PC-3 (cell line): ENCODE measurements at regions not wholly inside any gene's neighbourhood (a gene's known extent, or its start where the extent isn't known, plus 50 kb on each side); places are given as distances from the start of the nearest gene placed in this dataset.

ENCODE experiments used
- ATAC-seq: fragments of 200-7000 bp; cut with Tn5 transposase; 2 replicates; pipeline ENCODE4 v1.9.1; 2020; ENCODE audit warnings: mild to moderate bottlenecking, moderate library complexity
- BruUV-seq: library from RNA; stranded (reverse); fragments of 400-500 nt; replicated peaks from 2 replicates; lab custom pipeline; 2021; lab: Mats Ljungman, UMichigan
- CTCF ChIA-PET: fragments of 300-600 bp; sonication (Branson Sonifier 250); formaldehyde crosslinking; loops from one replicate; lab custom pipeline; 2022; ENCODE audit warnings: antibody characterized with exemption; lab: Charles Lee
- POLR2A ChIA-PET: fragments of 300-600 bp; sonication (Branson Sonifier 250); formaldehyde crosslinking; loops from one replicate; lab custom pipeline; 2022; ENCODE audit warnings: antibody characterized with exemption; ENCODE audit not compliant: unreplicated experiment; lab: Charles Lee
- DNase-seq: peaks from one replicate; pipeline ENCODE4 v3.0.0-alpha.2; 2015
- H2AFZ ChIP-seq: fragments of 300-600 bp; sonication (generic); 2 replicates; pipeline ENCODE4 v1.6.0; 2016; ENCODE audit warnings: antibody characterized with exemption, low read length
- H3F3A ChIP-seq: fragments of 300-600 bp; sonication (generic); one replicate; pipeline ENCODE4 v1.6.0; 2017; ENCODE audit warnings: antibody characterized with exemption, low read length, control low read depth, mild to moderate bottlenecking; ENCODE audit not compliant: unreplicated experiment
- H3K27ac ChIP-seq: fragments of 300-600 bp; sonication (generic); 2 replicates; pipeline ENCODE4 v1.5.1; 2016; ENCODE audit warnings: mild to moderate bottlenecking, low read length
- H3K27me3 ChIP-seq: fragments of 300-600 bp; sonication (generic); 2 replicates; pipeline ENCODE4 v1.6.1; 2016; ENCODE audit warnings: low read length, mixed read lengths
- H3K36me3 ChIP-seq: fragments of 300-600 bp; sonication (generic); 2 replicates; pipeline ENCODE4 v1.6.1; 2016; ENCODE audit warnings: low read depth, mixed run types, low read length, mixed read lengths
- H3K4me1 ChIP-seq: fragments of 300-600 bp; sonication (generic); 2 replicates; pipeline ENCODE4 v1.5.1; 2016; ENCODE audit warnings: low read length; ENCODE audit not compliant: insufficient read depth
- H3K4me2 ChIP-seq: fragments of 300-600 bp; sonication (generic); 2 replicates; pipeline ENCODE4 v1.6.0; 2016; ENCODE audit warnings: low read length
- H3K4me3 ChIP-seq: fragments of 300-600 bp; sonication (generic); 2 replicates; pipeline ENCODE4 v1.5.1; 2016; ENCODE audit warnings: mild to moderate bottlenecking, low read length, mixed read lengths
- H3K79me2 ChIP-seq: fragments of 300-600 bp; sonication (generic); 2 replicates; pipeline ENCODE4 v1.6.1; 2017; ENCODE audit warnings: low read length, mixed read lengths
- H3K9ac ChIP-seq: fragments of 300-600 bp; sonication (generic); 2 replicates; pipeline ENCODE4 v1.6.0; 2016; ENCODE audit warnings: mild to moderate bottlenecking, low read length
- H3K9me2 ChIP-seq: fragments of 300-600 bp; sonication (generic); replicated peaks from 2 replicates; pipeline ENCODE4 v1.6.1; 2016; ENCODE audit warnings: mixed run types, low read length, mixed read lengths
- H3K9me3 ChIP-seq: fragments of 300-600 bp; sonication (generic); 2 replicates; pipeline ENCODE4 v1.6.1; 2016; ENCODE audit warnings: low read length, mixed read lengths
- H4K20me1 ChIP-seq: fragments of 300-600 bp; sonication (generic); 2 replicates; pipeline ENCODE4 v1.6.1; 2016; ENCODE audit warnings: low read length, mixed read lengths
- EZH2 ChIP-seq: fragments of 300-600 bp; sonication (generic); IDR thresholded peaks from one replicate; pipeline ENCODE4 v1.6.1; 2017; ENCODE audit warnings: antibody characterized with exemption, mild to moderate bottlenecking, low read length; ENCODE audit not compliant: unreplicated experiment
- EZH2phosphoT487 ChIP-seq: fragments of 300-600 bp; sonication (generic); IDR thresholded peaks from 2 replicates; pipeline ENCODE4 v1.6.1; 2018; ENCODE audit warnings: mild to moderate bottlenecking, antibody characterized with exemption, low read length, borderline replicate concordance
- intact Hi-C: fragments of 100-400 bp; cut with micrococcal nuclease; formaldehyde crosslinking; loops from 2 replicates; pipeline ENCODE4 v1.9.0; 2023
- TF ChIP-seq, protein P1 (sequence below): fragments of 300-600 bp; sonication (generic); conservative IDR thresholded peaks from 2 replicates; pipeline ENCODE4 v1.5.1; 2017; ENCODE audit warnings: antibody characterized with exemption, low read depth, mild to moderate bottlenecking, low read length

DNA sequence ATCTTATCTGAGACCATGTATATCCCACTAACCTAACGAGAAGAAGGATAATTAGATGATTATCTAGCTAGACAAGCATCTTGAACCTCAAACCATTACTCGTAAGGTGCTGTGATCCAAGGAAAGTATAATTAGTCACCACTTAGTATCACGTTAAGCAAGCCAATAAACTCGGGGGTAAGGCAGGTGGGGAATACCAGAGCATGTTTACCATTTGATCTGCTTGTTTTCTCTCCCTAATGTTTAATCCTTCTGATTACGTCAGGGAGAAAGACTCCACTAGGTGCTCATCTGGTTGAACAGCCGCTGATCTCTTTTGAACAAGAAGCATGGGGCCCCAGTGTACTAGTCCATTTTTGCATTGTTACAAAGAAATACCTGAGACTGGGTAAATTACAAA lies 69.9 kb upstream of the SLC1A1 start:
- BruUV-seq = no TSS peak
- H2AFZ ChIP-seq = no peak overlapping the region
- peaks cover 9% of the 10 kb centered on the region for H3K4me1 ChIP-seq
- ATAC-seq = peak; percentile 38; the same call in 1 of the 2 replicates
- intact Hi-C loops = no loop called here
- no peaks in the 10 kb centered on the region for H3F3A ChIP-seq
- no peaks in the 10 kb centered on the region for H4K20me1 ChIP-seq
- no peak overlapping the region for H3K4me3 ChIP-seq
- ChIA-PET CTCF (no interaction called here), POLR2A (no interaction called here)
- H3K79me2 ChIP-seq = no peaks in the 10 kb centered on the region
- H3K9me2 ChIP-seq = no peaks in the 10 kb centered on the region
- H3K4me2 ChIP-seq = no peak overlapping the region
- no peak overlapping the region for H3K27ac ChIP-seq
- H3K9ac ChIP-seq = no peak overlapping the region
- DNase-seq = peak; percentile 7
- no peak for TF ChIP-seq EZH2phosphoT487
- TF ChIP-seq, protein P1, sequence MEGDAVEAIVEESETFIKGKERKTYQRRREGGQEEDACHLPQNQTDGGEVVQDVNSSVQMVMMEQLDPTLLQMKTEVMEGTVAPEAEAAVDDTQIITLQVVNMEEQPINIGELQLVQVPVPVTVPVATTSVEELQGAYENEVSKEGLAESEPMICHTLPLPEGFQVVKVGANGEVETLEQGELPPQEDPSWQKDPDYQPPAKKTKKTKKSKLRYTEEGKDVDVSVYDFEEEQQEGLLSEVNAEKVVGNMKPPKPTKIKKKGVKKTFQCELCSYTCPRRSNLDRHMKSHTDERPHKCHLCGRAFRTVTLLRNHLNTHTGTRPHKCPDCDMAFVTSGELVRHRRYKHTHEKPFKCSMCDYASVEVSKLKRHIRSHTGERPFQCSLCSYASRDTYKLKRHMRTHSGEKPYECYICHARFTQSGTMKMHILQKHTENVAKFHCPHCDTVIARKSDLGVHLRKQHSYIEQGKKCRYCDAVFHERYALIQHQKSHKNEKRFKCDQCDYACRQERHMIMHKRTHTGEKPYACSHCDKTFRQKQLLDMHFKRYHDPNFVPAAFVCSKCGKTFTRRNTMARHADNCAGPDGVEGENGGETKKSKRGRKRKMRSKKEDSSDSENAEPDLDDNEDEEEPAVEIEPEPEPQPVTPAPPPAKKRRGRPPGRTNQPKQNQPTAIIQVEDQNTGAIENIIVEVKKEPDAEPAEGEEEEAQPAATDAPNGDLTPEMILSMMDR = no peak
- no peak for TF ChIP-seq EZH2
- H3K27me3 ChIP-seq = no peaks in the 10 kb centered on the region
- no peaks in the 10 kb centered on the region for H3K9me3 ChIP-seq
- H3K36me3 ChIP-seq = no peaks in the 10 kb centered on the region

DNA sequence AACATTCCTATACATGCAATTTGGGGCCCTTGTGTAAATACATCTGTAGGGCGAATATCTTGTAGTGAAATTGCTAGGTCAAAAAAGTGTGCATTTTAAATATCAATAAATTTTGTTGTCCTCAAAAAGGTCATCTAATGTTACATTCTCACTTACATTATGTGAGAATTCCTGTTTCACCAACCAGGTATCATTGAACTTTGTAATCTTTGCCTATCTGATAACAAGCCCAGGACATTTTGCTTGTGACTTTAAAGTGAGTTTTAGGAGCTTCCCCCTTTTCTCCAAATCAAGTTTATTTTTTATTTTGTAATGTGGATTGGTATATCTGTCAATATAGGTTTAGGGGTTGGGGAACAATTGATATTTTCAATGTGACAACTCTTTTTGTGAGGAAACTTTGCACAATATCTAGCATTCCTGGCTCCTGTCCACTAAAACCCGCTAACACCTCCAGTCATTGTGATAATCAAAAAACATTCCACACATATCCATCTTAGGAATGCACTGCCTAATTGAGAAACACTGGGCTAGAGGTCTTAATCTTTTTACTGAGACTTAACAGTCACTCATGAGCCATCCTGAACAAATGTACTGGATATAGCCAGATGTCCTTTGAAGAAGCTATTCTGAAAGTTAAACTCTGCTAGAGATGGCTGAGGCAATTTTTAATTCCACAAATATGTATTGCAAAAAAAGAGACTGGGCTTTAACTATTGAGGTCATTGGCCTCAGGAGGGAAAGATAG lies 72.5 kb upstream of the SLC1A1 start:
- no TSS peak for BruUV-seq
- Histone ChIP-seq H3K36me3 (no peaks in the 10 kb centered on the region), H3K79me2 (no peaks in the 10 kb centered on the region), H4K20me1 (no peaks in the 10 kb centered on the region), H3K4me3 (no peak overlapping the region), H3K4me2 (no peak overlapping the region), H3K9me2 (no peaks in the 10 kb centered on the region), H3K4me1 (peaks cover 9% of the 10 kb centered on the region), H3K27me3 (no peaks in the 10 kb centered on the region), H3K27ac (no peak overlapping the region), H2AFZ (no peak overlapping the region), H3F3A (no peaks in the 10 kb centered on the region), H3K9me3 (no peaks in the 10 kb centered on the region), H3K9ac (no peak overlapping the region)
- intact Hi-C loops = no loop called here
- TF ChIP-seq, protein P1 = no peak
- TF ChIP-seq EZH2phosphoT487 (no peak), EZH2 (no peak)
- POLR2A ChIA-PET = no interaction called here
- DNase-seq (no peak), ATAC-seq (no peak)
- CTCF ChIA-PET = no interaction called here

DNA sequence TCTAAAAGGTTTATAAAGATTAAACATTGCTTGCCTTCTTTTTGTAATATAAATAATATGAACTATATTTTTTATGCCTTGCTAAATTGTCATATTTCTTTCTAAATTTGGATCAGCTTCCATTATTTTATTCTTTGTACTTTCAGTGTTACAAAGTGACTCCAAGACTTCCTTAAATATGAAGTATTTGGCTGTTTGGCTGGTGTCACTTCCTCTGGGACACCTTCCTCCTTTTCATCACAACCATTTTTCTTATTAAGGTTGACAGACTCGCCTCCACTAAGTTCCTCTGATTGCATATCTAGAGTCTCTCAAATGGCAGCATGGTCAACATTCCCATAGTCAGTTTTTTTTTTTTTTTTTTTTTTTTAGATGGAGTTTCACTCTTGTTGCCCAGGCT lies 73.8 kb upstream of the SLC1A1 start:
- TF ChIP-seq, protein P1 = no peak
- no peak for TF ChIP-seq EZH2
- TF ChIP-seq EZH2phosphoT487 = no peak
- ChIA-PET CTCF (no interaction called here), POLR2A (no interaction called here)
- BruUV-seq = no TSS peak
- no peak overlapping the region for H3K9ac ChIP-seq
- H3K79me2 ChIP-seq = no peaks in the 10 kb centered on the region
- intact Hi-C loops = no loop called here
- no peaks in the 10 kb centered on the region for H3K4me1 ChIP-seq
- no peaks in the 10 kb centered on the region for H3K27me3 ChIP-seq
- no peak overlapping the region for H2AFZ ChIP-seq
- H3K27ac ChIP-seq = no peak overlapping the region
- ATAC-seq (no peak), DNase-seq (no peak)
- H3K4me3 ChIP-seq = no peak overlapping the region
- H3K9me2 ChIP-seq = no peaks in the 10 kb centered on the region
- H3F3A ChIP-seq = no peaks in the 10 kb centered on the region
- no peak overlapping the region for H3K4me2 ChIP-seq
- H3K9me3 ChIP-seq = no peaks in the 10 kb centered on the region
- H3K36me3 ChIP-seq = no peaks in the 10 kb centered on the region
- no peaks in the 10 kb centered on the region for H4K20me1 ChIP-seq
